Caki2 (cell line): ENCODE measurements at regions not wholly inside any gene's neighbourhood (a gene's known extent, or its start where the extent isn't known, plus 50 kb on each side); places are given as distances from the start of the nearest gene placed in this dataset.

Source experiments
- DNase-seq: peaks from one replicate; pipeline ENCODE4 v3.0.0-alpha.2; 2015; ENCODE audit warnings: low read depth
- in situ Hi-C: cut with HindIII; loops from 2 replicates; pipeline ENCODE4 v1.10.0; 2016; ENCODE audit warnings: low sequenced_read_pairs, low pct_unique_long_range_greater_than_20kb, mixed read lengths

DNA sequence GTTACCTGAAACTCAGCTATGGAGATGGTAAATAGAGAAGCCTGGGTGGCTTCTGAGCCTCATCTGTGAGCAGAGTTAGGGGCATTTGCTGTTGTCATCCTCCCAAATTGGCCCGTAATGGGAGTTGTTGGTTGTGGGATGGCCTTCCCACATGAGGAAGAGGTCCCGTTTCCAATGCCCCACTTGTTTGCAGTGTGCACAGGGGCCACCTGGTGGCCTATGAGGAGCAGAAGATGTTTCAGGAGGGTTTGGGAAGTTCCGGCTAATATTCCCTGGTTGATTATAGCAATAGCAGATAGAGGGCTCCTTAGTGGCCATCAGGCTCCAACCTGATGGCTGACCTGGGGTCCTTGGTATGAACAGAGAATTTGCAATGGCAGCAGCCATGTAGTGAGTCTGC, 1546.5 kb downstream of the OTOL1 start:
- in situ Hi-C loops = no loop called here

DNA sequence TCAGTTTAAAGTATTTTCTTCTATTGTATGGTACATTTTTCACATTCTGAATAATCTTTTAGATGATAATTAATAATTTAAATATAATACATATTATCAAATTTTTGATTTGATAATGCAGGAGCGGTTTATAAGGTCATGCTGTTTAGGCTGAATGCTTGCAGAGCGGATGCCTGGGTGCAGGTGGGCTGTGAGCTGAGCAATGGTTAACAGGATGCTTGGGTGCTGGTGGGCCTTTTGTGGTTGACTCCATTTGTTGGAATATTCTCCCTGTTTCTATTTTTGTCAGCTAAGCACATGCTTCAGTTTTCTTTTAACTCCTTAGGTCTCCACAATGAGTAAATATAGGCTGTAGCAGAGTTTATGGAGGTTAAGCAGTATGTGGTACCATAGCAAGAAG, 1549.3 kb downstream of the OTOL1 start:
- DNase-seq = no peak
- in situ Hi-C loops = no loop called here

More for the DNA sequence above, 1546.5 kb downstream of the OTOL1 start:
- DNase-seq = no peak

DNA sequence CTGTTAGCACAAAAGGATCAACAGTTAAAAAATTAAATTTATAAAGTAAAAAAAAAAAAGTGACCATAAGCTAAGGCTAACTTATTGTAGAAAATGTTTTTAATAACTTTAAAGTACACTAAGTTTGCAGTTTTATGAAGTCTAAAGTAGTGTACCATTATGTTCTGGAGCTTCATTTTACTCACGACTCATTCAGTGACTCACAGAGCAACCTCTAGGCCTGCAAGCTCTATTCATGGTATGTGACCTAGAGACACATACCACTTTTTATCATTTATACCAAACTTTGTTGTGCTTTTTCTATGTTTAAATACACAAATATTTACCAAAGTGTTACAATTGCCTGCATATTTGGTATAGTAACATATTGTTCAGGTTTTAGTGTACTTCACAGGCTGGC, 1552.3 kb downstream of the OTOL1 start:
- DNase-seq = no peak
- in situ Hi-C loops = no loop called here

DNA sequence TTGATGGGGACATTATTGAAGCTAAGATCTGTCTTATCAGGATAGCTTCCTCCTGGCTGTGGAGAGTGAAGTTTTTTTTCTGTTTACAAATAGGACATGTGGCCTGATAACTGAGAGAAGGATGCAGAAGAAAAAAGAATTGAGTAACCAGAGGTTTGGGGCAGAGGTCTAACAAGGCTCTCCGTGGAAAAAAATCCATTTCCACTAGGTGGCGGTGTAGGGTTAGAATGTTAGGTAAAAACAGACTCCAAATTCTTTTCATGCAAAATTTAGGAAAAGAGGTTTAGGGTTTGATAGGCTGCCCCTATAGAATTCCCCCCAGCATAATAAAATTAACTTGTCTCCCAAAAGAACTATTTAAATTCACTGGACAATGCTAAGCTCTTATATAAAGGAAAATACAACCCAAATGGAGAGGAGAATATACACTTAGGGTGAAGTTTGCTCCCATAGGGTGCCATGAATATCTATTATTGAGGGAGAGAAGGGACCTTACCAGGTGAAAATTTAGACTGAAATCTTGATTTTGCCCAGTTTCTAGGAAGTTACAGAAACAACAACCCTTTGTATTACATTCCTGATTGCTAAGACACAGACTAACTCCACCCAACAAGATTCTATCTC, 1560.4 kb downstream of the OTOL1 start:
- DNase-seq = no peak
- in situ Hi-C loops = no loop called here

DNA sequence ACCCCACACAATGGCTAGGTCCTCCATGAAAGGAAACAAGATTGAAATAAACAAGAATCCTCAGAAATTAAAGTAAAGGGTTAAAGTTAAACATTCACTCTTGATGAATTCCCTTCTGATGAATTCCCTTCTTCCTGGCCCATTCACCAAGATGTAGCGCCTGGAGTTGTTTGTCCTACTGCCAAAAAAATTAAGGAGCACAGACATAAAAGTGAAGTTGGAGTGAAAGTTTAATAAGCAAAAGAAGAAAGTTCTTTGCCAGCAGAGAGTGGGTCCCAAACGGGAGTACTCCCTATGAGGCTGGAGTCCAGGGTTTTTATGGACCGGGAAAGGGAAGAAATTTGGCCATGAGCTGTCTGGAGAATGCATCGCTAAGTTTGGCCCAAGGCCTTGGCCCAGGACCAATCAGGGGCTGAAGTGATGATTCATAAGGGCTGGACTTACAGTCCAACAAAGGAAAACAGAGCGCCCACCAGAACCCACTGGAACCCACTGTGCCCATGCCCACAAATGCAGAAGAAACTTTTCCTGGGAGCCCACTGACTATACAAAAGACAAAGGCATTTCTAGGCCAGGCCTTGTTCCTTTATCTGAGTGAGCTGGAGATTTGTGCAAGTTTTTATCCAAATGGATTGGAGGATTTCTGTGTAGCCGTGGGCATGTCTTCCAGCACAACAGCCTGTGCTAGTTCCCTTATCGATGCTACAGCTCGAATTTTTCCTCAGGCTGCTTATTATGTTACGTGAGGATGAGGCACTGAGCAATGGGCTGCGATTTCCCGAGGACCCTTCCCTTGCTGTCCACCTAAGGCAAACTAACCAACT, 1561.6 kb downstream of the OTOL1 start:
- no peak for DNase-seq
- in situ Hi-C loops = no loop called here

DNA sequence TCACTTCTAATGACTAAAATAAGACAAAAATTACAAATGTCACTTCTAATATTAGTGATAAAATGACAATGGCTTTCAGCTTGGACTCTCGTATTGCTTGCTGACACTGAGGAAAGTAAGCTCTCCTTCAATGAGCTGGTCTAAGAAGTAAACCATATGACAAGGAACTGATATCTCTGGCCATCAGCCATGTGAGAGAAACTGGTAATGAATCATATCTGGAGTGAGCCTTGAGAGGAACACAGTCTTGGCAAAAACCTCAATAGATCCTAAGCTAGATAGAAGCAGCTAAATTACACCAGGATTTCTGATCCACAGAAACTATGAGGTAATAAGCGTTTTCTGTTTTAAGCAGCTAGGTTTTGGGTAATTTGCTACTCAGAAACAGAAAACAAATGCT, 1575.1 kb downstream of the OTOL1 start:
- in situ Hi-C loops = no loop called here
- DNase-seq = no peak
